ENCODE measurements at regions not wholly inside any gene's neighbourhood (a gene's known extent, or its start where the extent isn't known, plus 50 kb on each side); places are given as distances from the start of the nearest gene placed in this dataset.

- no peak for DNase-seq (ENCODE audit: low read depth)
Observed at GRCh38 chr5:108649646-108650045, 98.1 kb upstream of the FER start.

- no peak for DNase-seq (ENCODE audit: low read depth)
Observed at GRCh38 chr5:108649106-108649505, 98.6 kb upstream of the FER start.

DNA sequence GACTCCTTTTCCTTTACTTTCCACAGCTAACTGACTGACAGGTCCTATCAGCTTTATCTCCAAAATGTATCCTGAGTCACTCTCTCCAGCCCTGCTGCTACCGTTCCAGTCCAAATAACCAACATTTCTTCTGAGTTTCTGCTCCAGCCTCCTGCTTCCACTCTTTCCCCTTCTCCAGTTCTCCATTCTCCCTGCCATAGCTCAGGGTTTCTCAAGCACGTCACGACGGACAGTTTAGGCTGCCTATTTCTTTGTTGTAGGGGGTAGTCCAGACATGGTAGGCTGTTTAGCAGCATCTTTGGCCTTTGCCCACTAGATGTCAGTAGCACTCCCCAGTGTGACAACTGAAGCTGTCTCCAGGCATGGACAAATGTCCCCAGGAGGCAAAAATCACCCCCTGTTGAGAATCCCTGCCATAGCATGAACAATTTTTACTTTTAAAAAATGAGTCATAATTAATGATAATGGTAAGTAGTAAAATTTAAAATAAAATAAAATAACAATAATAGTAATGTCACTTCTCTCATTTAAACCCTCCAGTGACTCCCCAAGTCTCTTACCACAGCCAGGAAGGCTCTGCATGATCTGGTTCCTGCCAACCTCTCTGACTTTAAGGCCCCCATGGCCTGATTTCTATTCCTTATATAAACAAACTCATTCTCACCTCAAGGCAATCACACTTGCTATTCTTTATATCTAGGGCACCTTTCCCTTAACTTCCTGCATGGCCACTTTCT lies 105.4 kb upstream of the FER start:
- DNase-seq (ENCODE audit: low read depth): peak; percentile 75

- DNase-seq (ENCODE audit: low read depth): no peak
Observed at GRCh38 chr5:108641596-108641995, 106.1 kb upstream of the FER start.

- no peak for DNase-seq (ENCODE audit: low read depth)
Observed at GRCh38 chr5:108639366-108639765, 108.3 kb upstream of the FER start.

- DNase-seq (ENCODE audit: low read depth): no peak
Observed at GRCh38 chr5:108638021-108638420, 109.7 kb upstream of the FER start.

DNA sequence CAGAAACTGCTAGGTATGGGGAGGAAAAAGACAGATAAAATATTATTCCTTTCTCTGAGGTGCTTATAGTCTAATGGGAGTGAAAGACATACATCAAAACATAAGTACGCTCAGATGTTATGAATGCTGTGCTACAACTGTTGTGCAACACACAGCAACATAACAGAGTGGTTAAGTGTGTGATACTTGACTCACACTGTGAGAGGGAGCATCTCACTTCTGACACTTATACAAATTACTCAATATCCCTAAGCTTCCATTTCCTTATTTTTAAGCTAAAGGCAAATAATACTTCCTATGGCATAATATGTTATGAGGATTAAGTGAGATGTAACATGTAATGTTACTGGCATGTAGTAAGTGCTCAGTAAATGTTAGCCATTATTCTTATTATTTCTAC lies 110.6 kb upstream of the FER start:
- DNase-seq (ENCODE audit: low read depth): peak; percentile 83

DNA sequence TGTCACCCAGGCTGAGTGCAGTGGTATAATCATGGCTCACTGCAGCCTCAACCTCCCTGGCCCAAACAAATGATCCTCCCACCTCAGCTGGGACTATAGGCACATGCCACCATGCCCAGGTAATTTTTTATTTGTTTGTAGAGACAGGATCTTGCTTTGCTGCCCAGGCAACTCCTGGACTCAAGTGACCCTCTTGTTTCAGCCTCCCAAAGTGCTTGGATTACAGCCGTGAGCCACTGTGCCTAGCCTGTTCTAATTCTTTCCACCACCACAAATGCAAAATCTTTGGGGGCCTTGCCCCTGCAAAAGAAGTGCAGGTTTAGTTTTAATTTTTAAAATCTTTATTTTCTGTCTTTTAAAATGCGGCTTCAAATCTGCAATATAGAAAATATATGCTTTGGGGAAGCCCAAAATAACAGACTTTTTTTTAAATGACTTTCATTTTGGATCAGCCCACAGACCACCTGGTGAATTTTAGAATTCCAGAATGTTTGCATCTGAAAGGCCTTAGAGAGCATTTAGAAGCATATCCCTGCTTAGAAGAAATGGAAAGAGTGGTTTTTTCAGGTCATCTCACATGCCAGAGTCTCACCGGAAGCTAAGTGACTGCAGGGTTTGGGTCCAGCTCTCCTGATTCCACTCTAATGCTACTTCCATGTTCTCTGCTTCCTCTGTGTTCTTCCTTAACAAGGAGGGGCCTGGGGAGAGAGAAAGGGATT lies 111.4 kb upstream of the FER start:
- no peak for DNase-seq (ENCODE audit: low read depth)

GRCh38 chr5:108634617-108635288 lies 112.9 kb upstream of the FER start:
- DNase-seq (ENCODE audit: low read depth): no peak

DNA sequence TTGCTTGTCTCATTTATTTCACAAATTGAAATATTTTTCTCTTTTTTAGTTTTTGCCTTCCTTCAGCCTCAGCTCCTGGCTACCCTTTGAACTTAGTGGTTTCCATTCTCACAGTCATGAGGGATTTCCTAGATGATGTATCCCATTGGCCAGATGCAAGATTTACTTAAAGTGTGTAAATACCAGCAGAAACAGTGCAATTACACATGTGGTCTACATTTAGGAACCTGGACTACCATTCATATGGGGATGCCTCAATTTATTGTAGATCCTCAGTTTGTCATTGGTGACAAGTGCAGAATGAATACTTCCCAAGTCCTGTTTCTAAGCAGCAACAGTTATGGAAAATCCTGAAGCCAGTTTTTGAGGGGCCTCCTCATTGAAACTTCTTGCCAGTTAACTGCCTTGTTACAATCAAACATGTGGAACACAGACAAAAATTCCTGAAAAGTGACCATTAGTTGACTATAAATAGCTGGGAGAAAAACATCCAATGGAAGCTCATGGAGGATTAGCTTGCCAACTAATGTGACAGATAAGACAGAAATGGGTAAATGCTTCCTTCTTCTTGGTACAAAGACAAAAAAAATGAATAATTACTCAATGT lies 113.6 kb upstream of the FER start:
- DNase-seq (ENCODE audit: low read depth): no peak

- no peak for DNase-seq (ENCODE audit: low read depth)
Observed at GRCh38 chr5:108629779-108630528, 117.7 kb upstream of the FER start.

- DNase-seq (ENCODE audit: low read depth): no peak
Observed at GRCh38 chr5:108625654-108626053, 122.0 kb upstream of the FER start.

- DNase-seq (ENCODE audit: low read depth): no peak
Observed at GRCh38 chr5:108623826-108624225, 123.9 kb upstream of the FER start.

GRCh38 chr5:108620516-108620915 lies 127.2 kb upstream of the FER start:
- DNase-seq (ENCODE audit: low read depth): no peak

GRCh38 chr5:108619815-108620214 lies 127.9 kb upstream of the FER start:
- DNase-seq (ENCODE audit: low read depth): no peak

- no peak for DNase-seq (ENCODE audit: low read depth)
Observed at GRCh38 chr5:108617467-108618435, 129.9 kb upstream of the FER start.

DNA sequence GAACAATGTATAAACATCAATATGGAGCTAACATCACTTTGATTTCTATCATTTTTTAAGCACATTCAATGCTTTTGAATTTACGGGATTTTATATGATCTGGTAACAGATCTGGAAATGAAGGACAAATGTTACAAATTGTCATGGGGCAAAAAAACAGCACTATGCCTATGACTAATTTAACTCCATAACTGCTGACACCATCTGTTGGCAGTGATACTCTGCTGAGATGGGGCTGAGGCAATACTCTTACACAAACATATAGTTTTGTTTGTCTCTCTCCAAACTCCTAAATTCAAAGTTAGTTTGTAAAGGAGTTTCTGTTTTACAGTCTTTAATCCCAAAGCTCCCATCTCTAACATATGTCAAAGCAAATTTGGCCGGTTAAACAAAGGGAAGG lies 132.5 kb upstream of the FER start:
- DNase-seq (ENCODE audit: low read depth): no peak

DNA sequence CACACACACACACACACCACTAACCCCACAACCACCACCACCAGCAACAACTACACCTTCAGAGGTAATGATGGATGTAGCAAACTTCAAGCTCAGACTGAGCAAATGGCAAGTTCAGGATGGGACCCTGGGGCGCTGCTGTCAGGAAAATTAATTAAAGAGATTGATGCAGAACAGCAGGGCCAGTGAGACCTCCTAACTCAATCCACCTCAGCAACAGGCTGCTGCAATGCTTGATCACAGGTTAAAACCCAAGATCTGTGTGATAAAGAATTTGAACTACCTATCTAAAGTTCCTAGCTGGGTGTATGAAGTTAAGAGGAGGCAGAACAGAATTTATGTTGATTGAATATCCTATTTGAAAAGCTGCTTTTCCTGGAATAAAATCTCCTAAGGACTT lies 140.3 kb upstream of the FER start:
- DNase-seq (ENCODE audit: low read depth): no peak

- DNase-seq (ENCODE audit: low read depth): no peak
Observed at GRCh38 chr5:108606185-108606584, 141.5 kb upstream of the FER start.

DNA sequence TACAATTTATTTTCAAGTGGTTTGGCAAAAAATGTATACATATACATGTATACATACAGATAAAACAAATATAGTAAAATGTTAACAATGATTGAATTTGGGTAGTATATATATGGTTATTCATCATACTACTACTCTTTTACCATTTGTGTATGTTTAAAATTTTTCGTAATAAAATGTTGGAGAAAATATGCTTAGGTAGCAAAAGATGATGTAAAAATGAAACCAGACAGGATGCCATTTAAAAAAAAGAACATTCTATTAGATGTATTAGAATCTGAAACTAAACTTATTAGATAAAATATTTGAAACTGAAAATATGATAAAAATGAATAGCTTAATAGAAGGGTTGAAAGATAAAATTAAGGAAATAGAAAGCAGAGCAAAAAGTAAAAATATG lies 144.9 kb upstream of the FER start:
- DNase-seq (ENCODE audit: low read depth): no peak

DNA sequence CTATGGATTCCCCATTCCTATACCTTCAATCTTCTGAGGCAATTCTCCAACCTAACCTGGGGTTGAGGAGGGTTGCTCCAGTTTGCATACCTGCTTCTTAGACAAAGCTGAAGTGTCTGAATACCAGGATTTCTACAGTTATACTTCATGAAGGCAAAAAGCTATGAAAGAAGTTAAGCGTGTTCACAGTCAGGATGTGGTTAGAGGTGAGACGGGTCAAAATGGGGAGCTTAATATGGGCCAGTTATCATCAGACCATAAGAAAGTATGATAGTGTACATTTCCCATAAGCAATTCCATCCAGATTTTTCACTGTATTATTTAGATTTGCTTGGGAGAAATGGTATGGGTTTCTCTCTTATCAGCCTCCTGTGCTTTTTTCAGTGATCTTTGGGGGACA lies 156.9 kb upstream of the FER start:
- no peak for DNase-seq (ENCODE audit: low read depth)
